ENCODE measurements at regions not wholly inside any gene's neighbourhood (a gene's known extent, or its start where the extent isn't known, plus 50 kb on each side); places are given as distances from the start of the nearest gene placed in this dataset.

- TF ChIP-seq, protein P1, sequence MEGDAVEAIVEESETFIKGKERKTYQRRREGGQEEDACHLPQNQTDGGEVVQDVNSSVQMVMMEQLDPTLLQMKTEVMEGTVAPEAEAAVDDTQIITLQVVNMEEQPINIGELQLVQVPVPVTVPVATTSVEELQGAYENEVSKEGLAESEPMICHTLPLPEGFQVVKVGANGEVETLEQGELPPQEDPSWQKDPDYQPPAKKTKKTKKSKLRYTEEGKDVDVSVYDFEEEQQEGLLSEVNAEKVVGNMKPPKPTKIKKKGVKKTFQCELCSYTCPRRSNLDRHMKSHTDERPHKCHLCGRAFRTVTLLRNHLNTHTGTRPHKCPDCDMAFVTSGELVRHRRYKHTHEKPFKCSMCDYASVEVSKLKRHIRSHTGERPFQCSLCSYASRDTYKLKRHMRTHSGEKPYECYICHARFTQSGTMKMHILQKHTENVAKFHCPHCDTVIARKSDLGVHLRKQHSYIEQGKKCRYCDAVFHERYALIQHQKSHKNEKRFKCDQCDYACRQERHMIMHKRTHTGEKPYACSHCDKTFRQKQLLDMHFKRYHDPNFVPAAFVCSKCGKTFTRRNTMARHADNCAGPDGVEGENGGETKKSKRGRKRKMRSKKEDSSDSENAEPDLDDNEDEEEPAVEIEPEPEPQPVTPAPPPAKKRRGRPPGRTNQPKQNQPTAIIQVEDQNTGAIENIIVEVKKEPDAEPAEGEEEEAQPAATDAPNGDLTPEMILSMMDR (IDR thresholded peaks at IDR 0.05; ENCODE audit: extremely low read depth in 1 of 2, insufficient read depth in 1 of 2, low read depth in 1 of 2, low read length in 2 of 2) = no peak
- no peak for TF ChIP-seq POLR2AphosphoS5 (IDR thresholded peaks at IDR 0.05; ENCODE audit: insufficient read depth, low read depth, low read length)
- TF ChIP-seq POLR2A (IDR thresholded peaks at IDR 0.05; ENCODE audit: low read depth, low read length) = no peak
- no peak for TF ChIP-seq EZH2 (IDR thresholded peaks at IDR 0.05; ENCODE audit: borderline replicate concordance, low read depth, low read length, severe bottlenecking)
- no peak for TF ChIP-seq MAX (IDR thresholded peaks at IDR 0.05; ENCODE audit: insufficient read depth, insufficient read length)
Observed at GRCh38 chr5:96112123-96112670, 150.5 kb upstream of the ELL2 start.
